ENCODE measurements at regions not wholly inside any gene's neighbourhood (a gene's known extent, or its start where the extent isn't known, plus 50 kb on each side); places are given as distances from the start of the nearest gene placed in this dataset.

- Histone ChIP-seq H3K4me2 (ENCODE audit: insufficient read depth, low read length) (no peak overlapping the region), H3K27me3 (ENCODE audit: insufficient read depth, low read length) (no peaks in the 10 kb centered on the region), H3K27ac (ENCODE audit: low read depth, low read length) (no peak overlapping the region), H4K20me1 (ENCODE audit: insufficient read depth, low read length) (no peaks in the 10 kb centered on the region), H2AFZ (ENCODE audit: low read length) (no peak overlapping the region), H3K36me3 (ENCODE audit: insufficient read depth, low read length) (no peaks in the 10 kb centered on the region), H3K4me1 (ENCODE audit: insufficient read depth, low read length) (peaks cover 10% of the 10 kb centered on the region), H3K9me3 (ENCODE audit: low read depth, low read length) (no peaks in the 10 kb centered on the region), H3K4me3 (ENCODE audit: insufficient read depth, low read length) (no peak overlapping the region), H3K79me2 (ENCODE audit: insufficient read depth, low read length) (no peaks in the 10 kb centered on the region)
- DNase-seq (ENCODE audit: insufficient read length, low spot score, missing footprints), result no peak
- no peak for TF ChIP-seq CTCF (IDR thresholded peaks at IDR 0.05; ENCODE audit: extremely low read depth, low read depth, low read length)
Observed at GRCh38 chr3:151935446-151935845, 62.0 kb downstream of the SUCNR1 start.

GRCh38 chr3:151940481-151940880 lies 67.0 kb downstream of the SUCNR1 start:
- H3K79me2 ChIP-seq (ENCODE audit: insufficient read depth, low read length), result no peaks in the 10 kb centered on the region
- no peaks in the 10 kb centered on the region for H3K36me3 ChIP-seq (ENCODE audit: insufficient read depth, low read length)
- no peak overlapping the region for H3K4me3 ChIP-seq (ENCODE audit: insufficient read depth, low read length)
- no peaks in the 10 kb centered on the region for H3K9me3 ChIP-seq (ENCODE audit: low read depth, low read length)
- TF ChIP-seq CTCF (IDR thresholded peaks at IDR 0.05; ENCODE audit: extremely low read depth, low read depth, low read length), result no peak
- no peaks in the 10 kb centered on the region for H4K20me1 ChIP-seq (ENCODE audit: insufficient read depth, low read length)
- H3K27ac ChIP-seq (ENCODE audit: low read depth, low read length), result no peak overlapping the region
- H3K4me2 ChIP-seq (ENCODE audit: insufficient read depth, low read length), result no peak overlapping the region
- H2AFZ ChIP-seq (ENCODE audit: low read length), result no peak overlapping the region
- no peak for DNase-seq (ENCODE audit: insufficient read length, low spot score, missing footprints)
- no peaks in the 10 kb centered on the region for H3K4me1 ChIP-seq (ENCODE audit: insufficient read depth, low read length)
- no peaks in the 10 kb centered on the region for H3K27me3 ChIP-seq (ENCODE audit: insufficient read depth, low read length)

- H2AFZ ChIP-seq (ENCODE audit: low read length), result no peak overlapping the region
- H3K27me3 ChIP-seq (ENCODE audit: insufficient read depth, low read length), result no peaks in the 10 kb centered on the region
- no peak overlapping the region for H3K4me2 ChIP-seq (ENCODE audit: insufficient read depth, low read length)
- no peak overlapping the region for H3K4me3 ChIP-seq (ENCODE audit: insufficient read depth, low read length)
- H3K9me3 ChIP-seq (ENCODE audit: low read depth, low read length), result no peaks in the 10 kb centered on the region
- TF ChIP-seq CTCF (IDR thresholded peaks at IDR 0.05; ENCODE audit: extremely low read depth, low read depth, low read length), result no peak
- H3K79me2 ChIP-seq (ENCODE audit: insufficient read depth, low read length), result no peaks in the 10 kb centered on the region
- H3K36me3 ChIP-seq (ENCODE audit: insufficient read depth, low read length), result no peaks in the 10 kb centered on the region
- DNase-seq (ENCODE audit: insufficient read length, low spot score, missing footprints), result no peak
- H3K4me1 ChIP-seq (ENCODE audit: insufficient read depth, low read length), result no peaks in the 10 kb centered on the region
- no peak overlapping the region for H3K27ac ChIP-seq (ENCODE audit: low read depth, low read length)
- no peaks in the 10 kb centered on the region for H4K20me1 ChIP-seq (ENCODE audit: insufficient read depth, low read length)
Observed at GRCh38 chr3:151943539-151943938, 70.1 kb downstream of the SUCNR1 start.

- Histone ChIP-seq H3K4me2 (ENCODE audit: insufficient read depth, low read length) (no peak overlapping the region), H3K36me3 (ENCODE audit: insufficient read depth, low read length) (no peaks in the 10 kb centered on the region), H3K9me3 (ENCODE audit: low read depth, low read length) (no peaks in the 10 kb centered on the region), H4K20me1 (ENCODE audit: insufficient read depth, low read length) (no peaks in the 10 kb centered on the region), H2AFZ (ENCODE audit: low read length) (no peak overlapping the region), H3K27ac (ENCODE audit: low read depth, low read length) (no peak overlapping the region), H3K79me2 (ENCODE audit: insufficient read depth, low read length) (no peaks in the 10 kb centered on the region), H3K27me3 (ENCODE audit: insufficient read depth, low read length) (no peaks in the 10 kb centered on the region), H3K4me3 (ENCODE audit: insufficient read depth, low read length) (no peak overlapping the region), H3K4me1 (ENCODE audit: insufficient read depth, low read length) (no peaks in the 10 kb centered on the region)
- no peak for DNase-seq (ENCODE audit: insufficient read length, low spot score, missing footprints)
- no peak for TF ChIP-seq CTCF (IDR thresholded peaks at IDR 0.05; ENCODE audit: extremely low read depth, low read depth, low read length)
Observed at GRCh38 chr3:151944356-151944755, 70.9 kb downstream of the SUCNR1 start.
